Vagina (tissue), 2 donors: ENCODE measurements at regions not wholly inside any gene's neighbourhood (a gene's known extent, or its start where the extent isn't known, plus 50 kb on each side); places are given as distances from the start of the nearest gene placed in this dataset.

Source experiments
- POLR2A ChIP-seq, 2 donors: fragments of 450-650 bp; IDR thresholded peaks; one replicate each; pipeline ENCODE4 v1.6.1; 2017; ENCODE audit warnings: antibody characterized with exemption in 2 of 2, mild to moderate bottlenecking in 2 of 2, moderate library complexity in 2 of 2
- TF ChIP-seq, protein P1 (sequence below), 3 experiments: fragments of 450-650 bp in 2 of 3; fragments of 200-600 bp in 1 of 3; sonication (generic) in 1 of 3; IDR thresholded peaks; one replicate each; pipeline ENCODE4 v1.5.1; 2017 to 2019; ENCODE audit warnings: antibody characterized with exemption in 3 of 3, mild to moderate bottlenecking in 2 of 3, moderate library complexity in 2 of 3

DNA sequence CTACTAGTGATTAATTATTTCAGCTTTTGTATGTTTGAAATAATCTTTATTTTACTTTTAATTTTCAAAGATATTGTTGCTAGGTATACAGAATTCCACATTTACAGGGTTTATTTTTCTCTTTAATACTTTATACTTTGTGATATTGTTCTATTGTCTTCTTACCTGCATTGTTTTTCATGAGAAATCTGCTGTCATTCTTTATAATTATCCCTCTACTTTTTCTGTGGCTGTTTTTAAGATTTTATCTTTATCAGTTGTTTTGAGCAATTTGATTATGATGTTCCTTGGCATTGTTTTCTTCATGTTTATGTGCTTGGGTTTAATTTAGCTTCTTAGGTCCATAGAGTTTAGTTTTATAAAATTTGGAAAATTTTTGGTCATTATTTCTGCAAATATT is 168.6 kb downstream of the DTWD1 start:
- TF ChIP-seq, protein P1, sequence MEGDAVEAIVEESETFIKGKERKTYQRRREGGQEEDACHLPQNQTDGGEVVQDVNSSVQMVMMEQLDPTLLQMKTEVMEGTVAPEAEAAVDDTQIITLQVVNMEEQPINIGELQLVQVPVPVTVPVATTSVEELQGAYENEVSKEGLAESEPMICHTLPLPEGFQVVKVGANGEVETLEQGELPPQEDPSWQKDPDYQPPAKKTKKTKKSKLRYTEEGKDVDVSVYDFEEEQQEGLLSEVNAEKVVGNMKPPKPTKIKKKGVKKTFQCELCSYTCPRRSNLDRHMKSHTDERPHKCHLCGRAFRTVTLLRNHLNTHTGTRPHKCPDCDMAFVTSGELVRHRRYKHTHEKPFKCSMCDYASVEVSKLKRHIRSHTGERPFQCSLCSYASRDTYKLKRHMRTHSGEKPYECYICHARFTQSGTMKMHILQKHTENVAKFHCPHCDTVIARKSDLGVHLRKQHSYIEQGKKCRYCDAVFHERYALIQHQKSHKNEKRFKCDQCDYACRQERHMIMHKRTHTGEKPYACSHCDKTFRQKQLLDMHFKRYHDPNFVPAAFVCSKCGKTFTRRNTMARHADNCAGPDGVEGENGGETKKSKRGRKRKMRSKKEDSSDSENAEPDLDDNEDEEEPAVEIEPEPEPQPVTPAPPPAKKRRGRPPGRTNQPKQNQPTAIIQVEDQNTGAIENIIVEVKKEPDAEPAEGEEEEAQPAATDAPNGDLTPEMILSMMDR (IDR thresholded peaks at IDR 0.05): no peak
- TF ChIP-seq POLR2A (IDR thresholded peaks at IDR 0.05): no peak
